ENCODE measurements at regions not wholly inside any gene's neighbourhood (a gene's known extent, or its start where the extent isn't known, plus 50 kb on each side); places are given as distances from the start of the nearest gene placed in this dataset.

GRCh38 chr5:153275695-153276094, 214.8 kb upstream of the GRIA1 start:
- no peaks in the 10 kb centered on the region for H4K20me1 ChIP-seq (replicated peaks in 1 of 2; ENCODE audit: control insufficient read depth in 1 of 2, insufficient read depth in 2 of 2, low read length in 2 of 2)
- no peaks in the 10 kb centered on the region for H3K4me1 ChIP-seq (replicated peaks in 1 of 4; ENCODE audit: control insufficient read depth in 3 of 4, insufficient read depth in 4 of 4, low read length in 3 of 4)
- H2BK15ac ChIP-seq (ENCODE audit: low read length), result no peak overlapping the region
- H3K79me2 ChIP-seq (ENCODE audit: control insufficient read depth in 1 of 2, insufficient read depth in 2 of 2, low read length in 2 of 2), result no peaks in the 10 kb centered on the region
- H4K5ac ChIP-seq (ENCODE audit: insufficient read length, low read depth, low read length), result no peak overlapping the region
- CTCF ChIA-PET (ENCODE audit: partially characterized antibody), result interaction anchor here (1.1 kb wide), 1 partner anchor 12 kb away, joined by 4 read pairs; no protein-coding TSS in a partner anchor
- H3K56ac ChIP-seq (replicated peaks; ENCODE audit: insufficient read length, low read depth, low read length), result no peak overlapping the region
- no peaks in the 10 kb centered on the region for H3K23me2 ChIP-seq (ENCODE audit: low read depth, low read length)
- FAIRE-seq (no peak), DNase-seq (ENCODE audit: low read depth in 1 of 2, low spot score in 2 of 2) (no peak)
- no peak overlapping the region for H2BK120ac ChIP-seq (replicated peaks; ENCODE audit: low read depth, low read length)
- no peak overlapping the region for H2AK5ac ChIP-seq (ENCODE audit: low read depth, low read length)
- H2BK12ac ChIP-seq (ENCODE audit: low read depth, low read length), result no peak overlapping the region
- POLR2A ChIA-PET (ENCODE audit: partially characterized antibody), result no interaction called here
- H3K18ac ChIP-seq (ENCODE audit: extremely low read depth, low read length), result no peak overlapping the region
- 85% methylated on average over 3 of the region's 3 CpGs; no CpG with 5 or more reads in 1 of the 2 experiments for WGBS, 2 experiments (ENCODE audit: extremely low coverage in 1 of 2, insufficient coverage in 1 of 2, insufficient read length in 1 of 2, insufficient replicate concordance in 2 of 2, low coverage in 1 of 2, low lambda C conversion rate in 2 of 2, missing lambda C conversion rate in 1 of 2)
- no peaks in the 10 kb centered on the region for H3K79me1 ChIP-seq (ENCODE audit: low read depth, low read length)
- H3K9ac ChIP-seq (replicated peaks in 1 of 4; ENCODE audit: extremely low read depth in 1 of 4, low read depth in 3 of 4, low read length in 3 of 4), result no peak overlapping the region
- H4K8ac ChIP-seq (ENCODE audit: extremely low read depth, insufficient read depth, low read length), result no peak overlapping the region
- H3K27ac ChIP-seq (ENCODE audit: low read depth, low read length), result no peak overlapping the region
- no peak overlapping the region for H3K4me2 ChIP-seq (ENCODE audit: insufficient read depth in 1 of 2, low read depth in 2 of 2, low read length in 2 of 2)
- H2BK5ac ChIP-seq (ENCODE audit: low read depth, low read length), result no peak overlapping the region
- TF ChIP-seq CREB1 (IDR thresholded peaks at IDR 0.05) (no peak), MAFK (IDR thresholded peaks at IDR 0.05; ENCODE audit: low read depth, low read length) (peak; percentile 34; the same call in 1 of the 2 replicates)
- H2BK20ac ChIP-seq (ENCODE audit: low read length), result no peak overlapping the region
- H3K14ac ChIP-seq (ENCODE audit: insufficient read length), result no peak overlapping the region
- H3K4me3 ChIP-seq (ENCODE audit: extremely low read depth in 1 of 4, insufficient read depth in 2 of 4, low read depth in 3 of 4, low read length in 4 of 4), result no peak overlapping the region
- H3K23ac ChIP-seq (ENCODE audit: insufficient read length), result no peak overlapping the region
- no peaks in the 10 kb centered on the region for H3K9me3 ChIP-seq (ENCODE audit: insufficient read depth in 2 of 2, low read depth in 1 of 2, low read length in 1 of 2)
- no peaks in the 10 kb centered on the region for H3K36me3 ChIP-seq (ENCODE audit: control insufficient read depth in 2 of 4, insufficient read depth in 4 of 4, low read length in 3 of 4)
- H3K4ac ChIP-seq (replicated peaks; ENCODE audit: insufficient read length, low read depth, low read length), result no peak overlapping the region
- no peak overlapping the region for H4K91ac ChIP-seq (replicated peaks; ENCODE audit: insufficient read length, low read length)
- H3K27me3 ChIP-seq (replicated peaks in 1 of 4; ENCODE audit: control insufficient read depth in 3 of 4, extremely low read depth in 1 of 4, insufficient read depth in 3 of 4, low read length in 3 of 4), result no peaks in the 10 kb centered on the region
- H2AFZ ChIP-seq (ENCODE audit: low read length), result no peak overlapping the region
